Stimulated activated naive CD4-positive, alpha-beta T cell (primary cell): ENCODE measurements at regions not wholly inside any gene's neighbourhood (a gene's known extent, or its start where the extent isn't known, plus 50 kb on each side); places are given as distances from the start of the nearest gene placed in this dataset.

ENCODE experiments used
- DNase-seq, 6 experiments: peaks; one replicate each; lab custom pipeline; 2025; lab: John Stamatoyannopoulos, UW

DNA sequence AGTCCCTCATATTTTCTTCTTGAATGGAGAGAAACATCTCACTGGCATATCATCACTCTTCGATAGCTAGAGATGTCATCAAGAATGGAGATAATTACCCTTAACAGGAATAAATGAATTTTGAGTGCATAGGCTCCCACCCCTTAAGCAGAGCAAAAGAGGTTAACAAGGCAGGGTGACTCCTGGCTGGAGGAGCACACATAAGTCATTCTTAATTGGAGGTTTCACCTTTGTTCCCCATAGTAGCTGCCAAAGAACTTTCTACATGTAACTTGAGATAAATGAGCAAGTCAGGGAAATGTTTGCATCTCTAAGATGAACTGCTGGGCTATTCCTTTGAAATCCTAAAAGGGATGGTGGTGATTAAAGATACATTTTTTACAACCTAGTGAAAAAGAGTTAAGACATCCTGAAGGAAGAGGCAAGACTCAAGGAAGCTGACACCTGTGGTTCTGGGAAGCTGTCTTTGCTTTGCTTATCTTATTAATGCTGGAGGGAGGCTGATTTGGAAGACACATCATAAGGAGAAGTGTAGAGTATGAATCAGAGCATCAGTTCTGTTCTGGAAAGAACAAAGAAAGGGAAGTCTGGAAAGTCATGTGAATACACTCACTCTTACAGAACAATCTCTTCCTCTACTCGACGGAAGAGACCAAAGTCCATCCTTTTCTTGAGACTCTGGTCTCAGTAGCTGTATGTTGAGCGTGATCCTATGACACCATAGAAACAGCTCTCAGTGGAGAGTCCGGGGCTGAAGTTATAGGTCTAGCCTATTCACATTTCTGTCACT lies 326.3 kb downstream of the OSTF1 start:
- DNase-seq: no peak

GRCh38 chr9:75417471-75417870 lies 329.2 kb downstream of the OSTF1 start:
- DNase-seq: no peak

GRCh38 chr9:75418518-75418917 lies 330.2 kb downstream of the OSTF1 start:
- DNase-seq: no peak

- DNase-seq: no peak
Measured at GRCh38 chr9:75422944-75423522, 334.7 kb downstream of the OSTF1 start.

DNA sequence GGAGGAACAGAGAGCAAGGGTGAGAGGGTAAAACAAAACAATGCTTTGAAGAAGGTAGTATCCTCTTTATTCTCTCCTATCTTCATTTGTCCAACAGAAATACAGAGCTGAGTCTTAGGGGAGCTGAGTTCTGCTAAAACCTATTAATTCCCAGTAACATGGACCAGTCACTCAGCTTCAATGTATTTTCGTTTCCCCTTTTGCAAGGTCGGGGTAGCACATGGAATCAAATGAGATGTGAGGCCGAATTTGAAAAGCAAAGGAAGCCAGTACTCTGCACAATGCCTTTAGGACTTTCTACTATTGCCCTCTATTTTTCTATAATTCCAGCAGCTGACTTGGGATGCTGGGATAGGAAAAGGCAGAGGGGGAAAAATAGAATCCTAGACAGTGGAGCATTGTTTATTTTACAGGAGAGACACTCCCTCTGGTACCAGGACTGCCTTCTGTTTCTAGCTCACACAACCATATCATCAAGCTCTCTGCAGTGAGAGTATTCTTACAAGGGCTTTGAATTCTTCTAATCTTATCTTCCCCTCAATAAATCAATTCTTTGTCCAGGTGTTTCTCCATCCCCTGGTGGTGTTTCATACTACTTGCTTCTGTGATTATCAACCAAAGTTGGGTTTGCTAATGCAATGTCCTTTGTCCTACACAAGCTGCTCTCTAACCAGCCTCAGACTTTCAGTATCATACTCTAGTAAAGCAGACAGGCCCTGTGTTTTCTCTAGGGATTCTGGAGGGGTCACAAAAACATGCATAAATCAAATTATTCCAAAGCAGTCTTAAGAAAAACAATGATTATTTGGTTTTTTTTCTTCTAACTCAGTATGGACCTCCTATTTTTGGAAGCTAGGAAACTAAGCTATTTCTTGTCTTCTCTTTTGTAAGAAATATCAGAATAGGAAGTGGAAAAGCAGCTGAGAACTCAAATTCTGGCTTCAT lies 341.5 kb downstream of the OSTF1 start:
- no peak for DNase-seq

- DNase-seq: no peak
Measured at GRCh38 chr9:75431375-75431774, 343.1 kb downstream of the OSTF1 start.

GRCh38 chr9:75432386-75432785 lies 344.1 kb downstream of the OSTF1 start:
- DNase-seq: no peak

GRCh38 chr9:75432888-75433287 lies 344.6 kb downstream of the OSTF1 start:
- no peak for DNase-seq

DNA sequence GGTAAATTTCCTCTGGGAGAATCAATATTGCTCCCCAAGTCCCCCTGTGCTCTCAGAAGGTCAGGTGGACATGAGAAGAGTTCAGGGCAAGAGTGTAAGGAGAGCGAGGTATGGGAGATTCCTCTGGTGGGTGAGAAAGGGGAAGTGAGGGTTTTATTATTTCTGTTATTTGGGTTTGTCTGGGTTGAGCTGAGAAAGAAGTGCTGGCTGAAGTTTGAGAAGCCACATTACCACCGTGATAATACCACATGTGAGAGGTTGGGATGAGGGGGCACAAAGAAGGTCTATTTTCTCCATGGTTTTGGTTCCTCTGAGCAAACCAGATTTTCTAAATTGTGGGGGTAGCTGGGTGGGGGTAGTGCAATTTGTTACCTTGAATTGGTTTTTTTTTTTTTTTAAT lies 350.4 kb downstream of the OSTF1 start:
- no peak for DNase-seq

- no peak for DNase-seq
Measured at GRCh38 chr9:75440914-75441313, 352.6 kb downstream of the OSTF1 start.

DNA sequence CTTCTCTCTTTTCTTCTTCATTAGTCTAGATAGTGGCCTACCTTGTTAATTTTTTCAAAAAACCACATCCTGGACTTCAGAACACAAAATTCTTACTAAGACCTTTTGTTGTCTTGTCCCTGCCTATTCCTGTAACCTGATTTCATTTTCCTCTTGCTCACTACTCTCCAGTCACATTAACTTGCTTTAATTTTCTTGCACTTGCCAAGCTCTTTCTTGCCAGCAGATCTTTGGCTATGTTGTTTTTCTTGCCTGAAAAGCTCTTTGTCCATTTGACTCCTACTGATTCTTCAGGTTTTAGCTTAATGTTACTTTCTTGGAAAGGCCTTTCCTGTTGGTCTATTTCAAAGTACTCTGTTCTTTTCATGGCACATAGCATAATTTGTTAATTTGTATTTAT lies 356.8 kb downstream of the OSTF1 start:
- no peak for DNase-seq

- no peak for DNase-seq
Measured at GRCh38 chr9:75447281-75447680, 359.0 kb downstream of the OSTF1 start.

GRCh38 chr9:75448281-75448680 lies 360.0 kb downstream of the OSTF1 start:
- DNase-seq: no peak

- no peak for DNase-seq
Measured at GRCh38 chr9:75448955-75449354, 360.6 kb downstream of the OSTF1 start.

GRCh38 chr9:75451045-75451444 lies 362.7 kb downstream of the OSTF1 start:
- DNase-seq: no peak

- no peak for DNase-seq
Measured at GRCh38 chr9:75451505-75451904, 363.2 kb downstream of the OSTF1 start.

DNA sequence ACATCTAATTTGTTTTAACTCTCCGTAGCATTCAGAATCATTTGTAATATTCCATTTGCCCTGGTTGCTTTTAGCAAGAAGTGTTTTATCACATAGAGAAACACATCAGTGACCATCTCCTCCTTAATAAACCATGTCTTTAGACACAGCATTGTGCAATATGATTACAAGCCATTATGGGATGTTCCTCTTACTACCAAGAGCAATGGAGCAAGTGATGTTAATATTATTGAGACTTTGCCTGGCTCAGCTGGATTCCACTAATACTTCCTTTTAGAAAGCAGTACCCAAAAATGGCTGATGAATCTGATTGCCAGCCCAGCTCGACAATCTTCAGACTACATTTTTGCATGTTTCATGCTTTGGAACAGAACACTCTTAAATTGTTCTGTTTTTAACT lies 364.2 kb downstream of the OSTF1 start:
- DNase-seq: no peak

DNA sequence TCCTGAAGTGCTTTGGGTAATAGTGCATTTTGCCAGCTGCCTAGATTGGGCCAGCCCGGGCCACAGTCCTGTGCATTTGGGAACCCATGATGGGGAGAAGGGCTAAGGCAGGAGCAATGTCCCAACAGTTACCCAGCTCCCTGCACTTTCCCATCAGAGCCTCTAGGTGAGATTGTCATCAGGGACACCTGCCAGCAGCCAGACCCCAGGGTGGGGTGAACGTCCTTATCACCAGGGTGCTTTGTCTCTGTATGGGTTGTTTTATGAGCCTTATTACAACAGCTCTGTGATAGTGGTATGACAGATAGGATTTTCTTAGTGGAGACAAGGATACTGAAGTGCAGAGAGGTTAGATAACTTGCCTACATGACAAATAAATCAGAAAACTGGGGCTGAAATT lies 365.7 kb downstream of the OSTF1 start:
- no peak for DNase-seq

GRCh38 chr9:75454891-75455290 lies 366.6 kb downstream of the OSTF1 start:
- DNase-seq: no peak

GRCh38 chr9:75455444-75455921 lies 367.2 kb downstream of the OSTF1 start:
- no peak for DNase-seq

DNA sequence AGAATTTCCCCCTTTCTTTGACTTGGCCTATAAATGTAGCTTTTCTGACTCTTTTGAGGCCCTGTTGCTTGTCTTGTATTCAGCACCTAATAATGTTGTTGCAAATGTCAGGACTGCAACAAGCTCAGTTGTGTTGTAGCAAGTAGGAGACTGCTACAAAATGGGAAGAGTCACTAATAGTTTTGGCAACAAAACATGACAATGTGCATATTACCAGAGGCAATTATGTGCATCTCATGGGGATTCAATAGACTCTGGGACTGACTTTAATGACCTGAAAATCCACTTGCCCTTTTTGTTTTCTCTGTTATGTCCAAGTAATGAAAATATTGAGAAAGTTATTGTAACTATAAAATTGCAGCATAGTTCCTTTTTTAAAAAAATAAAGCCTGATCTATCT lies 368.4 kb downstream of the OSTF1 start:
- no peak for DNase-seq

DNA sequence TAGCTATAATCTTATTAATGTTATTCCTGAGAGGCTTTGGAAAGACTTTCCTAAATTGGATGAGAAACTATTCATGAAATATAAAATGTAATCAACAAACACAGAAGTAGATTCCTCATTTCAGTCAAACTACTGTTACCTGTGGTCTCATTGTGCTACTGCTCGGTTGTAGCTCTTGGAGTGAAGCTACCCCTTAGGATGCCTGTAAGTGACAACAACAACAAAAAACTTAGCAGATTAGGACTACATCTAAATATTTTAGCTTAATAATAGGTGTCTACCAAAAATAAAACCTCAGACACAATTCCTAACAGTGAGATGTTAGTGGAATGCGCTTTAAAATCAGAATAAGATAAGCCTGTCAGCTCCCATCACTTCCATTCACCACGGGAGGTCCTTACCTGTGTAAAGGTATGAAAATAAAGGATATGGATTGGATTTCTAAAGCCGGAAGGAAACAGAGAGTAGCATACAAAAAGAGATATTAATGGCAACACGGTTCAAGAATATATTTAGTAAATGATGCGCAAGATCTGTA lies 369.2 kb downstream of the OSTF1 start:
- no peak for DNase-seq
